OCI-LY3 (cell line): ENCODE measurements at regions not wholly inside any gene's neighbourhood (a gene's known extent, or its start where the extent isn't known, plus 50 kb on each side); places are given as distances from the start of the nearest gene placed in this dataset.

Source experiments
- H2AFZ ChIP-seq: fragments of 200-600, 300-600 bp; shearing (Covaris generic); 2 replicates; pipeline ENCODE4 v1.6.0; 2014; ENCODE audit warnings: antibody characterized with exemption, low read depth, low read length
- H3K27ac ChIP-seq: fragments of 200-600, 300-600 bp; sonication (generic); 2 replicates; pipeline ENCODE4 v1.5.1; 2014; ENCODE audit warnings: mild to moderate bottlenecking, low read length, moderate library complexity, mixed read lengths
- H3K27me3 ChIP-seq: fragments of 200-600, 300-600 bp; sonication (generic); 2 replicates; pipeline ENCODE4 v1.6.1; 2014; ENCODE audit warnings: low read depth, low read length, mixed read lengths
- H3K36me3 ChIP-seq: fragments of 200-600, 300-600 bp; sonication (generic); replicated peaks from 2 replicates; pipeline ENCODE3; 2014; ENCODE audit warnings: low read depth, low read length, mixed read lengths
- H3K4me1 ChIP-seq: fragments of 300-600, 200-600 bp; sonication (generic); 2 replicates; pipeline ENCODE4 v1.6.1; 2014; ENCODE audit warnings: low read length, mixed read lengths
- H3K4me2 ChIP-seq: fragments of 200-600, 300-600 bp; sonication (generic); 2 replicates; pipeline ENCODE4 v1.6.1; 2014; ENCODE audit warnings: low read length, mixed read lengths
- H3K4me3 ChIP-seq: fragments of 300-600, 200-600 bp; sonication (generic); 2 replicates; pipeline ENCODE4 v1.5.1; 2014; ENCODE audit warnings: antibody characterized with exemption, mild to moderate bottlenecking, low read length, moderate library complexity
- H3K79me2 ChIP-seq: fragments of 300-600, 200-600 bp; shearing (Covaris generic); 2 replicates; pipeline ENCODE4 v1.6.1; 2014; ENCODE audit warnings: mild to moderate bottlenecking, low read length, mixed read lengths
- H3K9ac ChIP-seq: fragments of 300-600, 200-600 bp; shearing (Covaris generic); 2 replicates; pipeline ENCODE4 v1.6.0; 2014; ENCODE audit warnings: mild to moderate bottlenecking, low read length, moderate library complexity
- H3K9me3 ChIP-seq: fragments of 200-600, 300-600 bp; shearing (Covaris generic); 2 replicates; pipeline ENCODE4 v1.6.1; 2014; ENCODE audit warnings: low read length, mixed read lengths; ENCODE audit not compliant: insufficient read depth
- H4K20me1 ChIP-seq: fragments of 200-600, 300-600 bp; sonication (generic); 2 replicates; pipeline ENCODE4 v1.6.1; 2016; ENCODE audit warnings: low read length, mixed read lengths; ENCODE audit not compliant: insufficient read depth
- EZH2phosphoT487 ChIP-seq: fragments of 200-600 bp; shearing (Covaris generic); IDR thresholded peaks from 2 replicates; pipeline ENCODE4 v1.6.1; 2018; ENCODE audit warnings: antibody characterized with exemption, mixed run types, low read depth
- TF ChIP-seq, protein P1 (sequence below): fragments of 200-600, 300-600 bp; sonication (generic); IDR thresholded peaks from 2 replicates; pipeline ENCODE4 v1.5.1; 2014; ENCODE audit warnings: antibody characterized with exemption, low read length, low read depth

DNA sequence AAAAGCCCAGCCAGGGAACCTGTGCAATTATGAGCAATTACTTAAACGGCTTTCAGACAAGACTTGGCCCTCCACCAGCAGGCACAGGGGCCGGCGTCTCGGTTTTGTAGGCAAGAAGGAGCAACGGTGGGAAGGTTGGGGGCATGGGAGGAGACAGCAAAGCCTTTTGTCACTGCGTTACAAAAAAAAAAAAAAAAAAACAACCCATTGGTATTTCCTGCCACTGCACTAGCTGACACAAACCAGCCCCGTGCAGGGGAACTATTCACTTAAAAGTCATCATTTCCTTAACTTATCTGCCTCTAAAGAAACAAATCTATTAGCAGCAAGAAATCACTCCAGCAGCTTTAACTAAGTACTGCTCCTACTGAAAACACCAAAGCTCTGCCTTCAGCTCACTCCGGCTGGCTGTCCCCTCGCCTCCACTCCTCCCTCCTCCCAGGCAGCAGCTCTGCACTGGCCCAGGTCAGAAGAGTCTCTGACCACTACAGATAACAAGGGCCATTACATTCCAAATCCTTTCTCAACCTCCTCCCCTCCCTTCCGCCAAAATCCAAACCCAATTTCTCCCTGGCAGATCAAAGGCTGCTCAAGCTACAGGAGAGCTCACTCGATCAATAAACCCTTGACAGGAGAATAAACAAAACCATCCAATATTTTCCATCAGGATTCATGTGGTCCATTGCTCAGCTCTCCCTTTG lies 105.2 kb upstream of the CDKN3 start:
- Histone ChIP-seq H3K36me3 (no peaks in the 10 kb centered on the region), H3K9me3 (no peaks in the 10 kb centered on the region), H3K9ac (no peak overlapping the region), H3K27ac (no peak overlapping the region), H3K4me3 (no peak overlapping the region), H2AFZ (no peak overlapping the region), H3K4me2 (no peak overlapping the region), H3K79me2 (no peaks in the 10 kb centered on the region), H3K27me3 (no peaks in the 10 kb centered on the region; the same call in 1 of the 2 replicates), H3K4me1 (no peaks in the 10 kb centered on the region), H4K20me1 (no peaks in the 10 kb centered on the region)
- no peak for TF ChIP-seq EZH2phosphoT487
- TF ChIP-seq, protein P1, sequence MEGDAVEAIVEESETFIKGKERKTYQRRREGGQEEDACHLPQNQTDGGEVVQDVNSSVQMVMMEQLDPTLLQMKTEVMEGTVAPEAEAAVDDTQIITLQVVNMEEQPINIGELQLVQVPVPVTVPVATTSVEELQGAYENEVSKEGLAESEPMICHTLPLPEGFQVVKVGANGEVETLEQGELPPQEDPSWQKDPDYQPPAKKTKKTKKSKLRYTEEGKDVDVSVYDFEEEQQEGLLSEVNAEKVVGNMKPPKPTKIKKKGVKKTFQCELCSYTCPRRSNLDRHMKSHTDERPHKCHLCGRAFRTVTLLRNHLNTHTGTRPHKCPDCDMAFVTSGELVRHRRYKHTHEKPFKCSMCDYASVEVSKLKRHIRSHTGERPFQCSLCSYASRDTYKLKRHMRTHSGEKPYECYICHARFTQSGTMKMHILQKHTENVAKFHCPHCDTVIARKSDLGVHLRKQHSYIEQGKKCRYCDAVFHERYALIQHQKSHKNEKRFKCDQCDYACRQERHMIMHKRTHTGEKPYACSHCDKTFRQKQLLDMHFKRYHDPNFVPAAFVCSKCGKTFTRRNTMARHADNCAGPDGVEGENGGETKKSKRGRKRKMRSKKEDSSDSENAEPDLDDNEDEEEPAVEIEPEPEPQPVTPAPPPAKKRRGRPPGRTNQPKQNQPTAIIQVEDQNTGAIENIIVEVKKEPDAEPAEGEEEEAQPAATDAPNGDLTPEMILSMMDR: no peak

DNA sequence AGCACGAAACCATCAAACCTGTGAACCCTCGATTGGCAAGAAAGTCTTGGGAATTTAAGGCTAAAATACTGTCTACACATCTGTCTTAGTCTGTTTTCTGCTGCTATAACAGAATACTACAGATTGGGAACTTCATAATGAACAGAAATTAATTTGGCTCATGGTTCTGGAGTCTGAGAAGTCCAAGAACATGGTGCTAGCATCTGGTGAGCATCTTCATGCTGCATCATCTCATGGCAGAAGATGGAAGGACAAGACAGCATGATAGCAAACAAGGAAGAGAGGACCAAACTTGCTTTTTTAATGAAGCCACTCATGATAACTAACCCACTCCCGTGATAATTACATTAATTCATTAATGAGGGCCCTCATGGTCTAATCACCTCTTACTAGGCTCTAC lies 102.0 kb upstream of the CDKN3 start:
- no peaks in the 10 kb centered on the region for H3K4me1 ChIP-seq
- no peak overlapping the region for H2AFZ ChIP-seq

DNA sequence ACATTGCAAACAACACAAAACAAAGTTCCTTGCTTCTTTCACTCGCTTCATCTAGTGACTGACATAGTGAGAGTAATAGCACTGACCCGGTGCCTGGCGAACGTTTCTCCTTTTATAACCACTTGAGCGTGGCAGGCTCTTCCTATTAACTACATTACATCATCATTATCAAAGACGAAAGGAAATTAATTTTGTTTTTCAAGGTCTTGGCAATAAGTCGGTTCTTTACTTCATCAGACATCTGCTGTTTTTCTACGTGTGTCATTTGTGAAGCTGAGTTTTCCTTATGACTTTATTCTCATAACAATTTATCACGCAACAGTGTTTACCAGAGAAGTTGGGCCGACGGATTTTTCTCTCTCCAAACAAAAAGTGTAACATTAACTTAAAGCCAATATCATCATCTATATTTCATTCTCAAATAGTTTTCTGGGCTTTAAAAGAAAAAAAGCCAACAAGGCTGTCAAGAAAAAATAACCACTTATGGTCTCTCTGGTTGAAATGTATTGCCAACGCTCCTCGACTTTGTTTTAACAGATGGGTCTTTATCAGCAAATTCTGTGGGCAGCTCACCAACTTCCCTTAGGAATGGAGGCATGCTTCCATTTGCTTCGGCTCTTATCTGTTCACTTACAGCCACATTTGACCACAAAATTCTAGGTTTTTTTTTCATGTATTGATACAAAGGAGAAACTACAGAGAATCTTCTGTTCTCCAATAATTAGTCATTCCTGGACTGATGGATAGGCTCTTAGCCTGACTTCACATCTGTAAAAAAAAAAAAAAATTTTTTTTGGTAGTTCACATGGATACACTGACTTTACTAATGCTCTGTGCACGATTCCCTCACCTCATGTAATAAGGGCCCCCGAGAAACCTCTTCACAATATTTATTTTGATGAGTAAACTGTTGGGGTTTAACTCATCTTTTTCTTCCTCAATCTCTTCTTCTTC lies 97.1 kb upstream of the CDKN3 start:
- H3K4me2 ChIP-seq: no peak overlapping the region
- H2AFZ ChIP-seq: no peak overlapping the region
- no peaks in the 10 kb centered on the region for H4K20me1 ChIP-seq
- H3K36me3 ChIP-seq: no peaks in the 10 kb centered on the region
- TF ChIP-seq EZH2phosphoT487: no peak
- H3K4me3 ChIP-seq: no peak overlapping the region
- peaks cover 10% of the 10 kb centered on the region for H3K4me1 ChIP-seq
- no peak overlapping the region for H3K27ac ChIP-seq
- no peaks in the 10 kb centered on the region for H3K79me2 ChIP-seq
- H3K27me3 ChIP-seq: no peaks in the 10 kb centered on the region
- no peaks in the 10 kb centered on the region for H3K9me3 ChIP-seq
- no peak overlapping the region for H3K9ac ChIP-seq

More for the DNA sequence above, 102.0 kb upstream of the CDKN3 start:
- Histone ChIP-seq H3K9me3 (no peaks in the 10 kb centered on the region), H3K27me3 (no peaks in the 10 kb centered on the region; the same call in 1 of the 2 replicates), H3K27ac (no peak overlapping the region), H3K4me2 (no peak overlapping the region), H3K79me2 (no peaks in the 10 kb centered on the region), H3K4me3 (no peak overlapping the region), H3K36me3 (no peaks in the 10 kb centered on the region), H4K20me1 (no peaks in the 10 kb centered on the region), H3K9ac (no peak overlapping the region)
- TF ChIP-seq, protein P1: no peak
- no peak for TF ChIP-seq EZH2phosphoT487

DNA sequence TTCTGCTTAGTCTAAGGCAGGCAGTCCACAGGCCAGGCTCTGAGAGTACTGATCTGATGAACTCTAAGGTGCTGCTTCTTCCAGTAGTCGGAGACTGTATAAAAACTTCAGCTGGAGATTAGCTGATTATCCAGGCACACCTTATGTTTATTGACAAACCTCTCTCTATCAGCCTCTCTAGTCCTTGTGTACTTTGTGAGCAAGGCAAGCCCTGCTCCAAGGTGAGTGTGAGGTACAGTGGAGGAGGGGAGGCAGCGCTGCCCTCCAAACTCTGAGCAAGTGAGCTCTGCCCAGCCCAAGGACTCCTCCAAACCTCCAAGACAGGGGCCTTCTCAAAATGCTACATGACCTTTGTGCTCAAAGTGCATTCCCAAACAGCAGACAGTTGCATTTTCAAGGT lies 95.9 kb upstream of the CDKN3 start:
- no peak overlapping the region for H2AFZ ChIP-seq
- no peaks in the 10 kb centered on the region for H3K79me2 ChIP-seq
- TF ChIP-seq, protein P1: no peak
- no peak for TF ChIP-seq EZH2phosphoT487
- no peak overlapping the region for H3K4me2 ChIP-seq
- peaks cover 10% of the 10 kb centered on the region for H3K4me1 ChIP-seq
- no peaks in the 10 kb centered on the region for H4K20me1 ChIP-seq
- H3K27me3 ChIP-seq: 0 out of 2 replicates have a peak, but pooled peaks cover 2% of the 10 kb centered on the region
- H3K9me3 ChIP-seq: no peaks in the 10 kb centered on the region
- no peak overlapping the region for H3K4me3 ChIP-seq
- no peak overlapping the region for H3K27ac ChIP-seq
- no peak overlapping the region for H3K9ac ChIP-seq
- H3K36me3 ChIP-seq: no peaks in the 10 kb centered on the region
